ENCODE measurements at regions not wholly inside any gene's neighbourhood (a gene's known extent, or its start where the extent isn't known, plus 50 kb on each side); places are given as distances from the start of the nearest gene placed in this dataset.
A peak's percentile ranks its signal among the peaks of the same experiment; 100 is the strongest.

GRCh38 chr1:83114136-83114834, 884.6 kb downstream of the TTLL7 start:
- DNase-seq: no peak

GRCh38 chr1:83113652-83114051, 885.3 kb downstream of the TTLL7 start:
- DNase-seq: no peak

- no peak for DNase-seq
Measured at GRCh38 chr1:83112248-83112885, 886.6 kb downstream of the TTLL7 start.

- no peak for DNase-seq
Measured at GRCh38 chr1:83110156-83110555, 888.8 kb downstream of the TTLL7 start.

GRCh38 chr1:83109692-83110091, 889.2 kb downstream of the TTLL7 start:
- no peak for DNase-seq

GRCh38 chr1:83104558-83104957, 894.4 kb downstream of the TTLL7 start:
- no peak for DNase-seq

- no peak for DNase-seq
Measured at GRCh38 chr1:83103341-83103740, 895.6 kb downstream of the TTLL7 start.

GRCh38 chr1:83102630-83103071, 896.3 kb downstream of the TTLL7 start:
- peak; percentile 6 for DNase-seq

GRCh38 chr1:83101406-83101805, 897.5 kb downstream of the TTLL7 start:
- no peak for DNase-seq

GRCh38 chr1:83100133-83100532, 898.8 kb downstream of the TTLL7 start:
- no peak for DNase-seq

GRCh38 chr1:83098791-83099190, 900.1 kb downstream of the TTLL7 start:
- DNase-seq: no peak

- DNase-seq: no peak
Measured at GRCh38 chr1:83098131-83098530, 900.8 kb downstream of the TTLL7 start.

- DNase-seq: no peak
Measured at GRCh38 chr1:83097715-83098114, 901.2 kb downstream of the TTLL7 start.

GRCh38 chr1:83095570-83095969, 903.4 kb downstream of the TTLL7 start:
- no peak for DNase-seq

- no peak for DNase-seq
Measured at GRCh38 chr1:83090195-83090594, 908.7 kb downstream of the TTLL7 start.

GRCh38 chr1:83087851-83088250, 911.1 kb downstream of the TTLL7 start:
- DNase-seq: no peak

GRCh38 chr1:83086986-83087512, 911.9 kb downstream of the TTLL7 start:
- no peak for DNase-seq

- DNase-seq: no peak
Measured at GRCh38 chr1:83086346-83086745, 912.6 kb downstream of the TTLL7 start.

- no peak for DNase-seq
Measured at GRCh38 chr1:83083589-83084224, 915.2 kb downstream of the TTLL7 start.

- no peak for DNase-seq
Measured at GRCh38 chr1:83077411-83077810, 921.5 kb downstream of the TTLL7 start.

GRCh38 chr1:83075107-83075506, 923.8 kb downstream of the TTLL7 start:
- DNase-seq: no peak

GRCh38 chr1:83067954-83068353, 931.0 kb downstream of the TTLL7 start:
- DNase-seq: no peak

GRCh38 chr1:83065952-83066727, 932.8 kb downstream of the TTLL7 start:
- DNase-seq: no peak

All from COR-L47 (cell line).